ENCODE measurements at regions not wholly inside any gene's neighbourhood (a gene's known extent, or its start where the extent isn't known, plus 50 kb on each side); places are given as distances from the start of the nearest gene placed in this dataset.
A peak's percentile ranks its signal among the peaks of the same experiment; 100 is the strongest.
"Not testable (repeated sequence)": the region's sequence is repeated elsewhere in the genome, so short reads cannot be mapped to it uniquely, and the experiment has no call there.

DNA sequence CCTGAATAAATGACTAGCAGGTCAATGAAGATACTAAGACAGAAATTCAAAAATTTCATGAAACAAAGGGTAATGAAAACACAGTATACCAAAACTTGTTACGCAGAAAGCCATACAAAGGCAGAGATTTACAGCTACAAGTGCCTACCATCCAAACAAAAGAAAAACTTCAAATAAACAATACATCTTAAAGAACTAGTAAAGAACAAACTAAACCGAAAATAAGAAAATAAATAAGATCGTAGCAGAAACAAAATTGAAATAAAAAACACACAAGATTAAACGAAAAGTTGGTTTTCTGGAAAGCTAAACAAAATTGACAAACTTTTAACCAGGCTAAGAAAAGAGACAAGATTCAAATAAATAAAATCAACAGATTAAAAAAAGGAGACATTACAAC, 51.5 kb downstream of the VPREB1 start:
- H3K4me1 ChIP-seq (ENCODE audit: control insufficient read depth, insufficient read depth, low read length); H3K27ac ChIP-seq (ENCODE audit: insufficient read depth, low read depth, low read length, poor library complexity, severe bottlenecking); H3K27me3 ChIP-seq (ENCODE audit: control insufficient read depth, insufficient read depth, low read length, poor library complexity, severe bottlenecking); H3K4me3 ChIP-seq (ENCODE audit: insufficient read depth, low read depth, low read length); H3K36me3 ChIP-seq (ENCODE audit: control insufficient read depth, insufficient read depth, low read length); H3K9me3 ChIP-seq (ENCODE audit: control insufficient read depth, low read length): not testable (repeated sequence)
- 95 to 100% methylated on average over 1 to 2 of the region's 4 CpGs for WGBS, 2 experiments

DNA sequence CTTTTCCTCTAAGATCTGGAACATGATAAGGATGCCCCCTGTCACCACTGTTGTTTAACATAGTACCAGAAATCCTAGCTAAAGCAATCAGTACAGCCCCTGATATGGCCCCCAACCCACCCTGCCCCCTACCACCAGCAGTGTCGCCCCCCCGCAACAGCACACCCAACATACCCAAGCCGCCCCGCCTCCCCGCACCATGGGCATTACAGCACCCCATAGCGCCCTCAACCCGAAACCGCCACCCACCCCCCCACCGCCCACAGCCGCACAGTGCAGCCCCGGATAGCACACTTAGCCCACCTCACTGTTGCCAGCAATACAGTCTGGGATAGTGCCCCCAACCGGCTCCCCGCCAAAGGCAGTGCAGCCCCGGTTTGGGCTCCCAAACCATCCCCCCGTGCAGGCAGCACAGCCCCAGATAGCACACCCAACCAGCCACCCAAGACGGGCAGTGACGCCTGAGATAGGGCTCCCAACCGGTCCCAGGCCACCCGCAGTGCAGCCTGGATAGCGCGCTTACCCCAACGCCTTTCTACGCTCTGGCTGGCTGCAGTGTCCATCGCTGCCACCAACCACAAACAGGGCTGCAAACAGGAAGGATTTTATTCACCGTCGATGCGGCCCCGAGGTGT, 52.7 kb downstream of the VPREB1 start:
- Histone ChIP-seq H3K27ac (ENCODE audit: insufficient read depth, low read depth, low read length, poor library complexity, severe bottlenecking) (peak overlapping the region; percentile 36), H3K4me3 (ENCODE audit: insufficient read depth, low read depth, low read length) (peak overlapping the region; percentile 70)
- not testable (repeated sequence) for H3K4me1 ChIP-seq (ENCODE audit: control insufficient read depth, insufficient read depth, low read length); H3K9me3 ChIP-seq (ENCODE audit: control insufficient read depth, low read length); H3K36me3 ChIP-seq (ENCODE audit: control insufficient read depth, insufficient read depth, low read length); H3K27me3 ChIP-seq (ENCODE audit: control insufficient read depth, insufficient read depth, low read length, poor library complexity, severe bottlenecking)
- 1% methylated on average over 24 to 27 of the region's 28 CpGs for WGBS, 2 experiments

DNA sequence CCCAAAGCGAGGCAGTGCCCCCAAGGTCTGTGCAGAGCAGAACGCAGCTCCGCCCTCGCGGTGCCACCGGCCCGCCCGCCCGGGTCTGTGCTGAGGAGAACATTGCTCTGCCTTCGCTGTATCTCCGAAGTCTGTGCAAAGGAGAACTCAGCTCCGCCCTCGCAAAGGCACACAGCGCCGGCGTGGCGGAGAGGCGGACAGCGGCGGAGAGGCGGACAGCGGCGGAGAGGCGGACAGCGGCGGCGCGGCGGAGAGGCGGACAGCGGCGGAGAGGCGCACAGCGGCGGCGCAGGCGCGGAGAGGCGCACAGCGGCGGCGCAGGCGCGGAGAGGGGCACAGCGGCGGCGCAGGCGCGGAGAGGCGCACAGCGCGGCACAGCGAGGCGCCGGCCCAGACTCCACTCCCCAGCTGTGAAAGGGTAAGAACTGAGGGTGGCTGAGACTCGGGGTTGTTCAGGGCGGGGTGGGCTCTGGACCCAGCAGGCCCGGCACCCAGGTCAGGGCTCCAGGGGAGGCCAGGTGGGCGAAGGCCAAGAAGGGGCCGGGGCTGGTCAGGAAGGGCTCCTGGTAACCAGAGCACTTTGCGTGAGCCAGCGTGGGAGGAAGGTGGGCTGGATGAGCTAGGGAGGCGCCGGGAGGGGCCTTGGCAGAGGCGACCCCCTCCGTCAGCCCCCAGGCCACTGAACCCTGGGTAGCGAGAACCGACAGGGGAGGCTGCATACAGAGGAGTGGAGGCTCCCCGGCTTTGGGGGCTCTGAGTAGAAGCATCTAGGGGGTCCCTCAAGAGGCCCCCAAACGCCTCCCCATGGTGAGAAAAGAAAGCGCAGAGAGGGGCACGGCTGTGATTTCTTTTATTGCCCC, 53.4 kb downstream of the VPREB1 start:
- 1% methylated on average over 68 to 72 of the region's 72 CpGs for WGBS, 2 experiments
- Histone ChIP-seq H3K27ac (ENCODE audit: insufficient read depth, low read depth, low read length, poor library complexity, severe bottlenecking) (peak overlapping the region; percentile 36), H3K4me3 (ENCODE audit: insufficient read depth, low read depth, low read length) (peak overlapping the region; percentile 70)

DNA sequence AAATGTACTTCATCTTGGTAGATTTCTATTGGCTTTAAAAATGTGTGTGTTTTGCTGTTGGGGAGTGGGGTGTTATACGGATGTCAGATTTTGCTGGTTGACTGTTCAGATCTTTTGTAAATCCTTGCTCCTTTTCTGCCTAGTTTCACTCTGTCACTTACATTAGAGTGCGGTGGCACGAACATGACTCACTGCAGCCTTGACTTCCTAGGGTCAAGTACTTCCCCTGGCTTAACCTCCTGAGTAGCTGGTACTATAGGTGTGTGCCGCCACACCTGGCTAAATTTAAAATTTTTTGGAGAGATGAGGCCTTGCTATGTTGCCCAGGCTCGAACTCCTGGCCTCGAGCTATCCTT, 54.0 kb downstream of the VPREB1 start:
- H3K27ac ChIP-seq (ENCODE audit: insufficient read depth, low read depth, low read length, poor library complexity, severe bottlenecking); H3K36me3 ChIP-seq (ENCODE audit: control insufficient read depth, insufficient read depth, low read length); H3K27me3 ChIP-seq (ENCODE audit: control insufficient read depth, insufficient read depth, low read length, poor library complexity, severe bottlenecking); H3K4me1 ChIP-seq (ENCODE audit: control insufficient read depth, insufficient read depth, low read length); H3K9me3 ChIP-seq (ENCODE audit: control insufficient read depth, low read length): not testable (repeated sequence)
- 47 to 70% methylated on average over 2 to 4 of the region's 6 CpGs for WGBS, 2 experiments
- peak overlapping the region; percentile 70 for H3K4me3 ChIP-seq (ENCODE audit: insufficient read depth, low read depth, low read length)

More for the DNA sequence above, 53.4 kb downstream of the VPREB1 start:
- H3K27me3 ChIP-seq (ENCODE audit: control insufficient read depth, insufficient read depth, low read length, poor library complexity, severe bottlenecking); H3K9me3 ChIP-seq (ENCODE audit: control insufficient read depth, low read length); H3K36me3 ChIP-seq (ENCODE audit: control insufficient read depth, insufficient read depth, low read length); H3K4me1 ChIP-seq (ENCODE audit: control insufficient read depth, insufficient read depth, low read length): not testable (repeated sequence)

DNA sequence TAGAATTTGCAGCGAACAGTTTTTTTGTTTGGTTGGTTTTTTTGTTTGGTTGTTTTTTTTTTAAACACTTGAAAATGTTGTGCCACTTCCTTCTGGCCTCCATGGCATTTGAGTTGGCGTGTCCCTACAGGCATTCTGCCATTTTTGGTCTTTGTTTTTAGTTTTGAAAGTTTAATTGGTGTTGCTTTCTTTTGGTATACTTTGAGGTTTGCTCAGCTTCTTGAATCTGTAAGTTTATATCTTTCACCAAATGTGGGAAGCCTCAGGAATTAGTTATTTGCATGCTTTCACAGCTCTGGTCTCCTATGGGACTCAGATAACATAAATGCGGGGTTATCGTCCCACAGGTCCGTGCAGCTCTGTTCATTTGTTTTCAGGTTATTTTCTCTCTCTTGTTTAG, 55.9 kb downstream of the VPREB1 start:
- not testable (repeated sequence) for H3K4me1 ChIP-seq (ENCODE audit: control insufficient read depth, insufficient read depth, low read length); H3K36me3 ChIP-seq (ENCODE audit: control insufficient read depth, insufficient read depth, low read length); H3K4me3 ChIP-seq (ENCODE audit: insufficient read depth, low read depth, low read length); H3K27me3 ChIP-seq (ENCODE audit: control insufficient read depth, insufficient read depth, low read length, poor library complexity, severe bottlenecking); H3K9me3 ChIP-seq (ENCODE audit: control insufficient read depth, low read length); H3K27ac ChIP-seq (ENCODE audit: insufficient read depth, low read depth, low read length, poor library complexity, severe bottlenecking)
- 91 to 96% methylated on average over 4 to 5 of the region's 5 CpGs for WGBS, 2 experiments

DNA sequence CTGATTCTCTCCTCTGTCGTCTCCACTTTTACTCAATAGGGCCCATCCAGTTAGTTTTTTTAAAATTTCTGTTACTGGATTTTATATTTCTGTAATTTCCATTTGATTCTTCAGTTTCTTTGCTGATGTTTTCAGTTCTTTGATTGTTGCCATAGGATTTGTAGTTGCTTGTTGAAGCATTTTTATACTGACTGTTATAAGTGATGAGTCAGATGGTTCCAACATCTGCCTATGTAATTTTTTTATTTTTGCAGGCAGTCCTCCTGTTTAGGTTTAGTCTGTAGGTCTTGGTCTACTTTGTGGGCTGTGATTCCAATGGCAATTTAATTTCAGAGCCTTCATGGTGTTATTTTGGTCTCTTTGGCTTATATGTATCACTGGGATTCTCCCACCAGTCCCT, 56.4 kb downstream of the VPREB1 start:
- 100% methylated on average over 1 of the region's 1 CpG; no CpG with 5 or more reads in 1 of the 2 experiments for WGBS, 2 experiments
- H3K36me3 ChIP-seq (ENCODE audit: control insufficient read depth, insufficient read depth, low read length); H3K4me3 ChIP-seq (ENCODE audit: insufficient read depth, low read depth, low read length); H3K27ac ChIP-seq (ENCODE audit: insufficient read depth, low read depth, low read length, poor library complexity, severe bottlenecking); H3K4me1 ChIP-seq (ENCODE audit: control insufficient read depth, insufficient read depth, low read length); H3K9me3 ChIP-seq (ENCODE audit: control insufficient read depth, low read length); H3K27me3 ChIP-seq (ENCODE audit: control insufficient read depth, insufficient read depth, low read length, poor library complexity, severe bottlenecking): not testable (repeated sequence)

DNA sequence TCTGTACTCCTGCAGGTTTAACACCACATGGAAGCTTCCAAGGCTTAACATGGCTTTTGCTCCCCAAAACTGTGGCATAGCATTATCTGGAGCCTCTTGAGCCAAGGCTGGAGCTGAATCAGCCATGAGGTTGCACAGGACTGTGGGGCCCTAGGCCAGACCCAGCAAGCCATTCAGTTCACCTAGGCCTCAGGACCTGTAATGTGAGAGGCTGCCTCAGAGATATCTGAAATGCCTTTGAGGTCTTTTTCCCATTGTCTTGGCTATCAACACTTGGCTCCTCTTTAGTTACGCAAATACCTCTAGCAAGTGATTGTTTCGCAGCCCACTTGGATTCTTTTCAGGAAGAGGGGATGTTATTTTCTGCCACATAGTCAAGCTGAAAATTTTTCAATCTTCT, 72.0 kb downstream of the VPREB1 start:
- no peaks in the 10 kb centered on the region for H3K9me3 ChIP-seq (ENCODE audit: control insufficient read depth, low read length)
- H3K27ac ChIP-seq (ENCODE audit: insufficient read depth, low read depth, low read length, poor library complexity, severe bottlenecking): no peak overlapping the region
- H3K27me3 ChIP-seq (ENCODE audit: control insufficient read depth, insufficient read depth, low read length, poor library complexity, severe bottlenecking): no peaks in the 10 kb centered on the region
- 70 to 74% methylated on average over 2 of the region's 2 CpGs for WGBS, 2 experiments
- H3K36me3 ChIP-seq (ENCODE audit: control insufficient read depth, insufficient read depth, low read length): peaks cover 13% of the 10 kb centered on the region
- no peaks in the 10 kb centered on the region for H3K4me1 ChIP-seq (ENCODE audit: control insufficient read depth, insufficient read depth, low read length)
- H3K4me3 ChIP-seq (ENCODE audit: insufficient read depth, low read depth, low read length): no peak overlapping the region

DNA sequence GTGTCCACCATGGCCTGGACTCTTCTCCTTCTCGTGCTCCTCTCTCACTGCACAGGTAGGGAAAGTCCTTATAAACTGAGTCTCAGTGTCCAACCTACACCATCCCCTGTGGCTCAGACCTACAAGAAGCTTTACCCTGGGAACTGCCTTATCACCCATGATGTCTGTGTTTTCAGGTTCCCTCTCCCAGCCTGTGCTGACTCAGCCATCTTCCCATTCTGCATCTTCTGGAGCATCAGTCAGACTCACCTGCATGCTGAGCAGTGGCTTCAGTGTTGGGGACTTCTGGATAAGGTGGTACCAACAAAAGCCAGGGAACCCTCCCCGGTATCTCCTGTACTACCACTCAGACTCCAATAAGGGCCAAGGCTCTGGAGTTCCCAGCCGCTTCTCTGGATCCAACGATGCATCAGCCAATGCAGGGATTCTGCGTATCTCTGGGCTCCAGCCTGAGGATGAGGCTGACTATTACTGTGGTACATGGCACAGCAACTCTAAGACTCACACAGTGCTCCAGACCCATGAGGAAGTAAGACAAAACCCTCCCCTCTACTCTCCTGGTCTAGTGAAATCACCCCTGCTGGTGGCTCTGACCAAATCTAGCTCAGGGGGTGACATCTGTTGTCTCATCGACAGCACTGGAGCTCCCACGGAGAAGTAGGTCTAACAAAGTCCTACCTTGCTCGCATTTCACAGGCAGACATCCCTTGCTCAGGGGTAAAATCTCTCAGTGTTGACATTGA, 74.3 kb downstream of the VPREB1 start:
- H3K9me3 ChIP-seq (ENCODE audit: control insufficient read depth, low read length): no peaks in the 10 kb centered on the region
- H3K36me3 ChIP-seq (ENCODE audit: control insufficient read depth, insufficient read depth, low read length): peaks cover 13% of the 10 kb centered on the region
- no peak overlapping the region for H3K4me3 ChIP-seq (ENCODE audit: insufficient read depth, low read depth, low read length)
- 90 to 96% methylated on average over 8 of the region's 8 CpGs for WGBS, 2 experiments
- no peaks in the 10 kb centered on the region for H3K27me3 ChIP-seq (ENCODE audit: control insufficient read depth, insufficient read depth, low read length, poor library complexity, severe bottlenecking)
- H3K4me1 ChIP-seq (ENCODE audit: control insufficient read depth, insufficient read depth, low read length): no peaks in the 10 kb centered on the region
- H3K27ac ChIP-seq (ENCODE audit: insufficient read depth, low read depth, low read length, poor library complexity, severe bottlenecking): no peak overlapping the region

DNA sequence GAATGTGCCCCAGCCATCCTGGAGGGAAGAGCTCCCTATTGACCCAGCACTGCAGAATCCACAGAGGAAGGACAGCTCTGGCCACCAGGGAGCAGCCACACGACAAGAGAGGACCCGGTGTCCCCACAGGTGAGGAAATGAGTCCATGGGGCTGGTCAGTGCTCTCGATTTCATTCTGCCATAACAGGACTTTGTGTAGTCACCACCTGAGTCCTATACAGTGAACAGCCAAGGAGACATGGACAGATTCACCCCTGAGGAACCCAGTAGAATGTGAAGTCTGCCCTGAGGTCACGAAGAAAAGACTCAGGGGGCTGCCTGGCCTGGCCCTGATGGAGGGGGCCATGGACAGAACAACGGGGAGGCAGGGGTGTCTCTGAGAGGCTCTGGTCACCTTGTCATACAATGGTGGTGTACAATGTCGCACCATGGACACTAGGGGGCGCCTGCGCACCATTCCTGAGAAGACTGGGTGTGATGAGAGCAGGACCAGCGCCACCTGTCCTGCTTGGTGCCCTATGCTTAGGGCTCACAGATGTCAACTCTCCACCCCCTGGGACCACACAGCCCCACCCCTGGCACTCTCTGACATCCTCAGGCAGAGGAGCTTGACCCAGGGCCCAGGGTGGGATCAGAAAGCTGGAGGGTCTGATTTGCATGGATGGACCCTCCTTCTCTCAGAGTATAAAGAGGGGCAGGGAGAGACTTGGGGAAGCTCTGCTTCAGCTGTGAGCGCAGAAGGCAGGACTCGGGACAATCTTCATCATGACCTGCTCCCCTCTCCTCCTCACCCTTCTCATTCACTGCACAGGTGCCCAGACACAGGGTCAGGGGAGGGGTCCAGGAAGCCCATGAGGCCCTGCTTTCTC, 77.4 kb downstream of the VPREB1 start:
- not testable (repeated sequence) for H3K4me3 ChIP-seq (ENCODE audit: insufficient read depth, low read depth, low read length)
- WGBS, 2 experiments: 32 to 33% methylated on average over 9 of the region's 11 CpGs

More for the DNA sequence above, 77.4 kb downstream of the VPREB1 start:
- H3K27ac ChIP-seq (ENCODE audit: insufficient read depth, low read depth, low read length, poor library complexity, severe bottlenecking); H3K36me3 ChIP-seq (ENCODE audit: control insufficient read depth, insufficient read depth, low read length); H3K9me3 ChIP-seq (ENCODE audit: control insufficient read depth, low read length); H3K4me1 ChIP-seq (ENCODE audit: control insufficient read depth, insufficient read depth, low read length): not testable (repeated sequence)
- H3K27me3 ChIP-seq (ENCODE audit: control insufficient read depth, insufficient read depth, low read length, poor library complexity, severe bottlenecking): peaks cover 29% of the 10 kb centered on the region
